Stimulated activated CD8-positive, alpha-beta memory T cell treated with anti-CD3 and anti-CD28 coated beads, Interleukin-4, amount 100 ng/mL, for 48 hours (primary cell): ENCODE measurements at regions not wholly inside any gene's neighbourhood (a gene's known extent, or its start where the extent isn't known, plus 50 kb on each side); places are given as distances from the start of the nearest gene placed in this dataset.

ENCODE experiments used
- DNase-seq: peaks from one replicate; pipeline ENCODE4 v3.0.0-alpha.2; 2020

DNA sequence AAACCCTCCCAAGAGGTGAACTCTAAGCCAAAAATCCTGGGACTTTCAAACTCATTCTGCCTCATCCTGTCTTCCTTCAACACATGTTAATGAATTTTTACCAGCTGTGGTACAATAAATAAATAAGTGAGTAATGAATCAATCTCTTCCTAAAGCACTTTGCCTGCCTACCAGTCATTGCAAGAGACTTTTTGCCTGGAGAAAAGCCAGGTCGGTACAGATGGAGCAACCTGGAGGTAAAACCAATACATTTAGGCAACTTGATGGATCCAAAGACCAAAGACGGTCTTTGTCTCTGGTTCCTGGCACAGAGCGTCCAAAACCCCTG, 324.2 kb downstream of the PMP22 start:
- DNase-seq, result no peak

DNA sequence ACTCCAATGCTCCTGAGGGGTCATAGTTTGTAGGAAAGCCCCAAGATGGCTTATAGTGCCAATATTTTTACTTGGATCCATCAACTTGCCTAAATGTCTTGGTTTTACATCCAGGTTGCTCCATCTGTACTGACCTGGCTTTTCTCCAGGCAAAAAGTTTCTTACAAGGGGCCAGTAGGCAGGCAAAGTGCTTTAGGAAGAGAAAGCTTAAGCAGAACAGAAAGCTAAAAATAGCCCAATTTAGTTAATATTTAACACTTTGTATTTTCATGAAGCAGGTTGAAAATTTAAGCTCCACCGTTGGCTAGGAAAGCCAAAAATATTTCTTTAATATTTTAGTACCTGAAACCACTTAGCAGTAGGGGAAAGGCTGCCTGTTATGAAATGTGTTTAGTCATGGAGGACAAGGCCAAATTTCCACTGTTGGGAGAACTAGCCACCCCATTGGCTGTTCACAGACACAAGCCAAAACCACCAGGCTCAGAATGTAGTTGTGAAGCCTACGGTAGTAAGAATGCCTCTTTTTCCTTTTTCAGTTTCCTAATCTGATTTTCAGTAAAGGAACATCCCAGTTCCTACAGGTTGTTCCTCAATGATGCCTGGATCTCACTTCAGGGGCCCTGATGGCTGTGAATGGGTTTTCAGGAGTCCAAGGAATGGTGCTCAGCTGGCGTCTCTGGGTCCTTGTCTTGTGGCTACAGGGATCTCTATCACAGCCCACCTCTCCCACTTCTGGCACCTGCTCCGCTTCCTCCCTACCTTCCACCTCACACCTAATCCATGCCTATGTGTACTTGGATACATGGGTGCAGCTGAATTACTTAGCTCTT, 324.8 kb downstream of the PMP22 start:
- DNase-seq, result no peak

DNA sequence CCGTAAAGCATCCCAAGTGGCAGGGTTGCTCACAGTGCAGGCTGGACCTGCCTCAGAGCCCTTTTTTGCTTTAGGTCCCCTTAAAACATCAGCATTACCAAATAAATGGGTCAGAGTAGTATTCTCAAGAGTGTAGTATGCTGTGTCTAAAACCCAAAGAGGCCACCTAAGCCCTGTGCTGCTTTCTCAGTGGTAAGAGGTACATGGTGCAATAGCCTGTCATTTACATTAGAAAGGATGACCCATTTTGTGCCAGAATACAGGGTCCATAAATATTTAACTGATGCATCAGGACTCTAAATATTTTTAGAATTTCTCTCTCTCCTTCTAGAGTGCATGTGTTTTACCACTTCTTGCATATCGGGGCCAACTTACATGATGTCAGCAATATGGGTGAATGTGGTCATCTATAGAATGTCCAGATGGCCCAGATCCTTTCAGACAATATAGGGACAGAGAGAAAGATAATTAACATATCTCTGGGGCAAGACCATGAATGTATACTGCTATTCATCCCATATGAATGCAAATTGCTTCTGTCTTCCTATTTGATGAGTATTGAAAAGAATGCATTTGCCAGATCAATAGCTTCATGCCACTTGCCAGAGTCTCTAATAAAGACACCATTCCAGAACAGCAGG, 329.2 kb downstream of the PMP22 start:
- DNase-seq, result no peak

DNA sequence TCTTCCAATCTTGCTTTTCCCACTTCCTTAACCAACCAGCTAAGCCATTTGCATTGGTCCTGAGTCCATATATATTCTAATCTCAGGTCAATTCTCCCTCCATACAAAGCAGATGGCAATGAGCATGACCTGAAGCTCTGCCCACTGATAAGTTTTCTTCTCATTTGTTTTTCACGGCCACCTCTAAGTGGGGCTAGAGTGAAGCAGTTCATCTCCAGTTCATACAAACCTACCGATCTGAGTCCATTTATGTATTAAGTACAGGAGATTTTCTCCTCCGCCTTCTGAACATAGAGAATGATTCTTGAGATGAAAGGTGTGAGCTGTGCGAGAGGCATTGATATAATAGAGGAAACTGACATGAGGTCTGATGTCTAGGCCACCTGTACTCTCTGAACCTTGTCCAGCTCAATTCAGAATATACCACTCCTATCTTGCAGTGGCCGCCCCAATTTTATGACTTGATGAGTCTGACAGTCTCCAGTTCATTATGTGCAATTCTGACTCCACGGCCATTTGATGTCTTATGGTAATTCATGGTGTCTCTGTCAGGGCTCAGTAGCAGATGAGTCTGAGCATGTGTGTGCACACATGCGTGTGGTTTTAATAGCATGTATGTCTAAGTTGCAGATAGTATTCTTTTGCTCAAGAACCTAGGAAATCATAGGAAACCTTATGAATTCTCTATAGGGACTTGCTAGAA, 329.8 kb downstream of the PMP22 start:
- DNase-seq, result no peak

DNA sequence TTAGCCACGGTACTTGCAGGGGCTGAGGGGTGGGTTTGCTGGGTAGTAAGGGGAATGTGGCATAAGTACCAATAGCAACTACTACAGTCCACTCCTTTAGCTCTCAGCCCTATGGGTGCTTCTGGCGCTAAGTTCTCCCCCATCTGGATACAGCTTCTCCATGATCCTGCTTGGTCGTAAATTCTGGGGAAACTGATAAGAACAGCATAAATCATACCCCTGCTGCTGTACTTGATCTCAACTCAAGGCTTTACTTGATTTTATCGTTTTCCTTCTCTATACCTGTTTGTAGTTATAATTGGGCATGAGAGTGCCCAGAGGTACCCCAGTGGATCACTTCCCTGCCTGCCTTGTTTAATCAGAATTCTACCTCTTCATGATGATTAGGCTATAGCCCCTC, 331.4 kb downstream of the PMP22 start:
- DNase-seq, result no peak

DNA sequence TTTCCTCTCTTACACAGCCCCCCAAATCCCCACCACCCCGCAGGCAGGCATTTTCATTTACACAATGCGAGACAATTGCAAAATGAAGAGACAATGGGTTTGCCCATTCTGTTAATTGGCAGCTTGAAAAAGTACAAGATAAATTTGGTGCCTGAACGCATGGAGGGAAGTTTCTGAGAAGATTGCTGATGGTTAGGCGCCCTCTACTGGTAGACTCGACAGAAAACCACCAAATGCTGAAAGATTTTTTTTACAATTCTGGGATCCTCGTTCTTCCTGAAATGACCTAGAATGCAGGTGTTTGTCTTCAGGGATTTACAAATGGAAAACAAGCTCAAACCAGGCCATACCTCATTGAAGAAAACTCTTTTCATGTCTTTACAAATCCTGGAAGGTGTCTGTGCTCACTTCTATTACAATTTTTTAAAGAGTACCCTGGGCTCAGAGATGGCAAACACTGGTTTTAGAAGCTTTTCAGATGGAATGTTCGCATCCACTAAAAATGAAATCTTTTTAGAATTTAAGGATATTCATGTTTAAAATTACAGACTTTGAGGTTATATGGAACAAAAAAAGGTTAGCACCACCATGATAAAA, 338.5 kb downstream of the PMP22 start:
- DNase-seq, result peak; percentile 60

DNA sequence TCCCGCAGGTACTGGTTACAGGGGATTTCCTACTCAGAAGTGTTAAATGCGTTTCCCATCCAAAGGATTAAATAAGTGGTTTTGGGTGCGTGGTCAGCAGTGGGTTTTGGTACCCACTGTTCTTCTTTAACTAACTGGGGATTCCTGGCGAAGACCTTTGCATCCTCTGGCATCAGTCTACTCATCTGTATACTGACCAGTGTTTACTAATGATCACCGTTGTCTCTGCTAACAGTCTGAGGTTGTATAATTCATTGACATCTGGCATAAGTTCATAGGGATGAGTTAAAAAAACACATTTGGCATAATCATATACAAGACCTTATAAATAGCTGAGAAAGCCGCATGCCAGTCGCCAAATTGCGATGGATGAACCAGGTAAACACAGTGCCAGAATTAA, 339.1 kb downstream of the PMP22 start:
- DNase-seq, result no peak

DNA sequence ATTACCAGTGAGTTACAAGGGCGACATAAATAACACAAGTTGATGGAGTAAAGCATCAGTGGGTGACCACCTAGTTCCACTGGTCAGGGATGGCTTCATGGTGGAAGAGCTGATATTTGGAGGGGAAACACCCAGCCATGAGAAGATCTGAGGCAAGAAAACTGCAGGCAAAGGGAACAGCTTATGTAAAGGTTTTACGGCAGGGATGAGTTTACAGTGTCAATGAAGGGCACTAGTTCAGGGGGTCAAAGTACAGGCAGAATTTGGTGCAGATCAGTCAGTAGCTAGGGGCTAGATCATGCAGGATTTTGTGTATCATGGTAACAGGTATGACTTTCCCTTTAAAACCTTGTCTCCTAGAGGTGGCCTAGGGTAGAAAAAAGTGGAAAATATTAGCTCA, 339.6 kb downstream of the PMP22 start:
- DNase-seq, result no peak

DNA sequence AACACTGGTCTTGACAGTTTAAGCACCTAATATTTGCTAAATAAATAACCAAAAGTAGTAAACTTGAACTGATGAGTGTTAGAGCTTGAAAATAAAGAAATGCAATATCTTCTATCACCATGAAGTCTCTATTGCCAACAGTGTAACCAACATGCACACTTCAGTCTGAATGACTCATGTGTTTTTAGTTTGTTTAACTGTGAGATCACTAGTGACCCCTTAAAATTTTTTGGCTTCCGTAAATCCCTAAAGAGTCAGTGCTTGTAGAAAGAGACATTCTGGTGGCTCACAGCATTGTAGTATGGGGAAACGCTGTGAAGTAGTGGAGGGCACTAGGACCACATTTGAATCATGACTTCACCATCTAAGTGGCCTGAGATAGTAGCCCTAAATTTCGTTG, 341.1 kb downstream of the PMP22 start:
- DNase-seq, result no peak

DNA sequence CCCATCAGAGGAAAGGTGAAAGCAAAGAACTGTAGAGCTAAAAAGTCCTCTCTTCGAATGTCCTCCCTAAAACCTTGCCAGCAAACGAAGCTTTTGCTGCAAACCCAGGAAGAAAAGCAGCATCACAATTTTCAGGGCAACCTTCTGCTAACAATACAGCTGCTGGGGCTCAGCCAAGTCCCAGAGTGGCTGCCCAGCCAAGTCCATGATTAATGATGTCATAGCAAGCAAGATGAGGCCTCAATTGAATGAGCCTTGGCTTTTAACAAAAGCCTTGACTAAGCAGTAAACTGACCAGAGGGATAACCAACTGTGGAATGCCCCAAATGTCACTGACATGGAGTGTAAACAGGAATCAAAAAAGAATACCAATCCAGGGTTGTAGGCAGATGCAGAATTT, 342.7 kb downstream of the PMP22 start:
- no peak for DNase-seq

DNA sequence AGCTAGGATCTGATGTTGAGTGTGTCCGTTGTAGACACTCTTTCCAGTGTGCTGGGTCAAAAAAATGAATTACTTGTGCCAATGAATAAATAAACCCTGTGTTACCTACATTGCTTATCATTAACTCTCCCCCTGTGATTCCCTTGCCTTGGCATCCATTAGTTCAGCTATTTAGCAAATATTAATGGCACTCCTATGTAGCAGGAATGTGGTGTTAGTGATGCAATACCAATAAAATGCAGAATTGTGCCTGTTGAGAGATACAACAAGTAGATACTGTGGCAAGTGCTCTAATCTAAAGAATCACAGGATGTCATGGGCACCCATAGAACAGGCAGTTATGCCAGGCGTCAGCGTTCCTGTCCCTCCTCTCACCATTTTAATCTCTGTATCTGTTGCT, 343.2 kb downstream of the PMP22 start:
- DNase-seq, result no peak

DNA sequence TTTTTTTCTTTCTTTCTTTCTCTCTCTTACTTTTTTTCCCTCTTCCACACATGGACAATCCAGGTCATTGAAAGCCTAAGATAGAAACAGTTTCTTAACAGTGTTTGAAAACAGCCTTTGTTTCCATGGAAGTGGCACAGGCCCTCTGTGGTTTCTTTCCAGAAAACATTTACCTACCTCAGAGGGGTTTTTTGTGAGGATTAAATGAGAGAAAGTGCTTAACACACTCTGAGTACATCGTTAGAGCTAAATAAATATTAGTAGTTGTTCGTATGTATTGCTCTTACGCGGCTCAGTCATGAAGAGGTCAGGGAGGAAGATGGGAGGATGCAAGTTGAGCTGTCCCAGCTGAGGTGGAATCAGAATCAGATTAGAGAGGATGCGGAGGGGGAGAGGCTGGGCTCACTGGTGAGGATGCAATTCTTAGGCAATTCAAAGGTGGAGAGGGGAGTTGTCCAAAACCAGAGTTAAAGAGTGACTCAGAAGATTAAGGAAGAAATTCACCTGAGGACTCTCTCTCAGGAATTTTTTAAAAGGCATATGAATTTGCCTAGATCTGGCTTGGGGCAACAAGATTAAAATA, 345.4 kb downstream of the PMP22 start:
- no peak for DNase-seq

DNA sequence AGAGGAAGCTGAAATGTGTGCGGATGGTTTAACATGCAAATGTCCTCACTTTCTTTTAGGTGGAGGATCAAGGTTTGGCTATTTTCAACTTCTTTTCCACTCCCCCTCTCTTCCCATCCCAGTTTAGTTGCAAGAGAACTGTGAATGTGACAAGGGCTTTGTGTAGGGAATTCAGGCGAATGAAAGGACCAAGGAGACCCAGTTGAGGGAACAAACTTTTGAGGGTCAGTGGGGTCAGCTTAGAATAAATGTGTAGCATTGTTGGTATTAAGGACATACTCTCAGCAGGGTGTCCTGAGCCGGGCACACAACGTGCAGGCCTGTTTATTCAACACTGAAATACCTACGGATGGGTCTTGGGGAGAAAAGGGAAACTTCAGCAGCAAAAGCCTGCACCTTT, 346.0 kb downstream of the PMP22 start:
- DNase-seq, result no peak

DNA sequence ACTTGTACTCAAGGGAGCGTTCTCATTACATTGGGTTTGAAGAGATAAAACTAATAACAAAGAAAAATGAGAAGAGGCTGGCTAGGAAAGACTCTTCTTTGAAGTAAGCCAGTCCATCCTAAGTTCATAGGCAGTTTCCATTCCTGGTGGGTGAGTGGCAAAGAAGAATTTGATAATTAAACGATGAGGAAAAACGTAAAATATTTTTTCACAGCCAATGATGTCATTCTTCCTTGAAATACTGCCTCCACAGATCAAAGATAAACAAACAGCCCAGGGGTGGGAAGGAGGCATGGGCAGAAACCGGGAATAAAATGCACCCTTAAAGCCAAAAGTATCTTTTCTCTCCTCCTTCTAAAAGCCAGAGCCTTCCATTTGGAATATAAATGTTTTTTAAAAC, 346.6 kb downstream of the PMP22 start:
- no peak for DNase-seq

DNA sequence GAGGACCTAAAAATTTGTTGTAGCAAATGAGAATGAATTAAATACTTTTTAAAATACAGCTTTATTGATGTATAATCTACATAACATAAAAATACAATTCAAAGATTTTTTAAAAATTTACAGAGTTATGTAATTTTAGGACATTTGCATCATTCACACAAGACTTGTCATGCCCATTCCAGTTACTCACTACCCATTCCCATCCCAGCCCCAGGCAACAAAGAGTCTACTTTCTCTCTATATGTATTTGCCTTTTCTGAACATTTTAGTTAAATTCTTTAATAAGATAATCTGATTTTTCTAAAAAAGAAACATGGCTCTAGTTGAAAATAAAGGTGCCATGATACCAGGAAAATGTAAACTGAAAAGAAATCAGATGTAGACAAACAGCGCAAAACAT, 354.2 kb downstream of the PMP22 start:
- no peak for DNase-seq

DNA sequence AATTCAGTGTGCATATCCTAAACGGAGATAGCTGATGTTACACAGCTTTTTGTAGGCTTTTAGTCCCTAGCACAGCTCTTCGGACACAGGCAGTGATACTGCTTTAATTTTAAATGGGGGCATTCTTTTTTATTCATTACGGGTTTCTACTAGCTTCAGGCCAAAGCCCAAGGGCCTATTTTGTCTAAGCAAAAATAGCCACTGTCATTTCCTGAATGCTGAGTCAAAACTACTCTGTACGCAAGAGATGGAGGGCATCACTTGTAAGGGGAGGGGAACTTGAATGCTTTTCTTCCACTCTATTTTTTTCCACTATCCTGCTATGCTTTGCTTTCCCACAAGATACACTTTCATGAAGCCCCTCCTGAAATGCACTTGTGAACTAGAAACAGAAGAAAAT, 360.7 kb downstream of the PMP22 start:
- no peak for DNase-seq

DNA sequence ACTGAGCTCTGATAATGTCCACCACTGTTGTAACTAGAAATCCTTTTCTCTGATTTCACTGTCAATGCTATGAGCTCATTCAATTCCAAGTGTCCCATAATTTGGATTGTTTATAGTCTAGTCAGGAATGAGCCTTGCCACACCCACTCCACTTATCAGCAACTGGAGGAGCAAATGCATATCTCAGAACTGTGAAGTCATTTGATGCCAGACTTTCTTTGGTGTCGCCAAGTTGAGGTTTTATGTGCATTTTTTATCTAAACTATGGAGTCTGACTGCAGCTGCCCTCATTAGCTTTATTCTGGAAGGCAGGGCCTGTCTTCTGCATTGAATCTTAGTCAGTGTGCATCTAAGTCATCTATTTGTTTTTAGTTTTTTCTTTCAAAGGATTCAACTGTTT, 361.3 kb downstream of the PMP22 start:
- no peak for DNase-seq

DNA sequence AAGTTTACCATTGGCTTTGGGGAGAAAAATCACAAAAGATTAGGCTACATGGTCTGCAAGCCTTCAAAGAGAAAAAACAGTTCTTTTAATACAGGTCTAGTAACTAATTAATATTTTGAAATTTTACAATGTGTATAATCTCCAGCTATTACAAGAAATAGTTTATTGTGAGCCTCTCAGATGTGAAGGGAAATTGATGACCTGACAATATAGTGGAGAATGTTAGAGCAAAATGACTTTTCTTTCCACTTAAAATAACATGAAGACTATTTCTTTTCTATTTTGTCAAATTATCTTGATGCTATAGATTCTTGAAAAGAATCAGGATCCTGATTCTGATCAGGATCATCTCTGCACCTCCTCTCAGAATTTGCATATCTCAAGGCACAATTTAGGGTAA, 362.3 kb downstream of the PMP22 start:
- DNase-seq, result no peak

DNA sequence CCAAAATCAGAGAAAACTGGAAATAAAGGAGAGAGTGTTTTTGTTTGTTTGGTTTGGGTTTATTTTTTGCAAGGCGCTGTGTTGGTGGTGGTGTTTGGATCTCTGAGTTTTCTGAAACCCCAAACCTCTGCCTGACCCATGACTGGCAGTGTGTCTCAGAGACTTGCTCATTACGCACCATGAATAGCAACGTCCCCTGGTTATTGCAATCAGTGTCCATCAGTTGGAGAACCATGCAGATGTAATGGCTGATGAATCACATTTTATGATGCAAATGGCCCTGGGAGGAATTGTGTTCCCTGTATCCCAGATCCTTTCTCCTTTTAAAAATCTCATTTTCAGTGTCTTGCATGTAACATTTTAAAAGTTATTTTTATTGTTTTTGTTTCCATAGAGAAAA, 362.8 kb downstream of the PMP22 start:
- no peak for DNase-seq

DNA sequence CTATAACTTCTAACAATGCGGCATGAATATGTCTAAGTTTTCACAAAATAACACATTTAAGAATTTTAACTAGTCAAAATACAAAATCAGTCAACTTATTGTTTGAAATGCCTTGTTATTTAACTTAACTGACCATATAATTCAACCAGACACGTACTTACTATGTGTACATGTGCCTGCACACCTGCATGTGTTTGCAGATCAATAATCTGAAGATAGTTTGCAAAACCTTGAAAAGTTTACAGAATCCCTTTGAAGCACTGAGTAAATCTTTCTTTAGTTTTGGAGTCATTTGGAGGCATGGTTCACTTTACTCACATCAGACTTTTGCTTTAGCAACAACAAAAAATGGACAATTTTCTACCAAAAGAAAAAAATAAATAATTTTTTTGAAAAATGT, 363.8 kb downstream of the PMP22 start:
- DNase-seq, result no peak

DNA sequence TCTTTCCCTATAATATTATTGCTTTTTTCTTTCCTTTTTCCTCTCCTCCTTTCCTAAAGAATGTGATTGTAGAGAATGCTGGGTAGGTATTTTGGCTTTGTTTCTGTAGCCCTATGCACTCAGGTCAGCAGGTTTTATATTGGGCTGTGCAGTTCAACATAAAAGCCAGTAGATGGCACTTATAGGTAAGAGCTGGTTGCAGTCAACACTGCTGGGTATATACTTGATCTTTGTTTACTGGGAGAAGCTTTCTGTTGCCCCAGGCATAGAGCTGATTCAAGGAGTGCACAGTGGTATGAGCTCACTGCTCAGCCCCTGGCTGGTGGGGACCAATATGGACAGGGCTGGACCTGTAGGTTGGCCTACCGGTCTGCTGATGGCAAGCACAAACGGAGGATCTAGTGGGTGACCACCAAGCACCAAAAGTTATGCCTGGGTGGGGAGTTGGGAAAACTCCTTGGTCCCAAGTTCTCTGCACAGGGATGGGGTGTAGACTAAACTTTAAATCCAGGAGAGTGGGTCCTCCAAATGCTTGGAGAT, 378.9 kb downstream of the PMP22 start:
- DNase-seq, result no peak

DNA sequence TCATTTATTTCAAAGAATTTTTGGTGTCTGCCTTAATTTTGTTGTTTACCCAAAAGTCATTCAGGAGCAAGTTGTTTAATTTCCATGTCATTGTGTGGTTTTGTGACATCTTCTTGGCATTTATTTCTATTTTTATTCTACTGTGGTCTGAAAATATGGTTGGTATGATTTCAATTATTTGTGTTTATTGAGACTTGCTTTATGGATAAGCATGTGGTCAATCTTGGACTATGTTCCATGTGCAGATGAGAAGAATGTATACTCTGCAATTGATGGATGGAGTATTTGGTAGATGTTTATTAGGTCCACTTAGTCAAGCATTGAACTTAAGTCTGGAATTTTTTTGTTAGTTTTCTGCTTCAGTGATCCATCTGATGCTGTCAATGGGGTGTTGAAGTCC, 383.0 kb downstream of the PMP22 start:
- DNase-seq, result no peak
